Left lung (tissue), 4 donors: ENCODE measurements at regions not wholly inside any gene's neighbourhood (a gene's known extent, or its start where the extent isn't known, plus 50 kb on each side); places are given as distances from the start of the nearest gene placed in this dataset.

Experiments used
- ATAC-seq: fragments of 200-7000 bp; cut with Tn5 transposase; one replicate; pipeline ENCODE4 v1.9.1; 2020; ENCODE audit warnings: moderate library complexity
- DNase-seq, 4 donors: peaks; one replicate each; pipeline ENCODE4 v3.0.0-alpha.2; 2013 to 2020
- H3K27ac ChIP-seq, 2 donors: fragments of 200-600 bp; sonication (generic) in 1 of 2; one replicate each; pipeline versions ENCODE4 v1.5.0 to v1.8.0; 2020 to 2021
- H3K27me3 ChIP-seq, 2 donors: fragments of 200-600 bp; sonication (generic) in 1 of 2; one replicate each; pipeline versions ENCODE4 v1.5.0 to v1.8.0; 2020 to 2021
- H3K36me3 ChIP-seq, 2 donors: fragments of 200-600 bp; sonication (generic) in 1 of 2; one replicate each; pipeline versions ENCODE4 v1.5.0 to v1.8.0; 2020 to 2021
- H3K4me1 ChIP-seq, 2 donors: fragments of 200-600 bp; one replicate each; pipeline ENCODE4 v1.8.0; 2021
- H3K4me3 ChIP-seq, 2 donors: fragments of 200-600 bp; sonication (generic) in 1 of 2; one replicate each; pipeline versions ENCODE4 v1.5.0 to v1.8.0; 2020 to 2021; ENCODE audit warnings: mild to moderate bottlenecking in 1 of 2
- H3K9me3 ChIP-seq, 2 donors: fragments of 200-600 bp; sonication (generic) in 1 of 2; one replicate each; pipeline versions ENCODE4 v1.5.0 to v1.8.0; 2020 to 2021
- CTCF ChIP-seq, 2 donors: fragments of 200-600 bp; sonication (generic) in 1 of 2; IDR thresholded peaks; one replicate each; pipeline versions ENCODE4 v1.5.0 to v1.8.0; 2021; ENCODE audit warnings: antibody characterized with exemption in 2 of 2
- intact Hi-C, 2 donors: fragments of 100-400 bp; cut with DNase I; formaldehyde crosslinking; loops; one replicate each; pipeline versions ENCODE4 v1.11.2 to v1.14.2; 2022
- donor health status: DM: no; HTN: yes; CAD: no.
- donor health status: DM: no; HTN: no; CAD: no.

- Histone ChIP-seq H3K36me3 (no peaks in the 10 kb centered on the region), H3K27me3 (no peaks in the 10 kb centered on the region), H3K4me3 (no peak overlapping the region), H3K9me3 (no peaks in the 10 kb centered on the region), H3K4me1 (no peaks in the 10 kb centered on the region), H3K27ac (no peak overlapping the region)
- no peak for TF ChIP-seq CTCF (IDR thresholded peaks at IDR 0.05)
- ATAC-seq: no peak
- intact Hi-C loops: no loop called here
- DNase-seq: no peak
Measured at GRCh38 chr2:200184748-200185627, 121.5 kb upstream of the SPATS2L start.

GRCh38 chr2:200185628-200186000, 120.9 kb upstream of the SPATS2L start:
- H3K27me3 ChIP-seq: no peaks in the 10 kb centered on the region
- no peak overlapping the region for H3K27ac ChIP-seq
- intact Hi-C loops: no loop called here
- no peak for ATAC-seq
- no peaks in the 10 kb centered on the region for H3K9me3 ChIP-seq
- no peak overlapping the region for H3K4me3 ChIP-seq
- TF ChIP-seq CTCF (IDR thresholded peaks at IDR 0.05): no peak
- DNase-seq: no peak
- H3K36me3 ChIP-seq: no peaks in the 10 kb centered on the region
- no peaks in the 10 kb centered on the region for H3K4me1 ChIP-seq

- intact Hi-C loops: no loop called here
- Histone ChIP-seq H3K27me3 (no peaks in the 10 kb centered on the region), H3K27ac (no peak overlapping the region), H3K4me3 (no peak overlapping the region), H3K4me1 (no peaks in the 10 kb centered on the region), H3K9me3 (no peaks in the 10 kb centered on the region), H3K36me3 (no peaks in the 10 kb centered on the region)
- no peak for TF ChIP-seq CTCF (IDR thresholded peaks at IDR 0.05)
- ATAC-seq: no peak
- no peak for DNase-seq
Measured at GRCh38 chr2:200186002-200186401, 120.5 kb upstream of the SPATS2L start.

- Histone ChIP-seq H3K9me3 (no peaks in the 10 kb centered on the region), H3K27ac (no peak overlapping the region), H3K4me3 (no peak overlapping the region), H3K36me3 (no peaks in the 10 kb centered on the region), H3K4me1 (no peaks in the 10 kb centered on the region), H3K27me3 (no peaks in the 10 kb centered on the region)
- intact Hi-C loops: no loop called here
- ATAC-seq: no peak
- no peak for DNase-seq
- no peak for TF ChIP-seq CTCF (IDR thresholded peaks at IDR 0.05)
Measured at GRCh38 chr2:200188876-200189275, 117.6 kb upstream of the SPATS2L start.

GRCh38 chr2:200189964-200190363, 116.5 kb upstream of the SPATS2L start:
- DNase-seq (no peak), ATAC-seq (no peak)
- intact Hi-C loops: no loop called here
- TF ChIP-seq CTCF (IDR thresholded peaks at IDR 0.05): no peak
- Histone ChIP-seq H3K4me1 (no peaks in the 10 kb centered on the region), H3K27me3 (no peaks in the 10 kb centered on the region), H3K4me3 (no peak overlapping the region), H3K9me3 (no peaks in the 10 kb centered on the region), H3K36me3 (no peaks in the 10 kb centered on the region), H3K27ac (no peak overlapping the region)
